GM12865 (cell line): ENCODE measurements at regions not wholly inside any gene's neighbourhood (a gene's known extent, or its start where the extent isn't known, plus 50 kb on each side); places are given as distances from the start of the nearest gene placed in this dataset.
A peak's percentile ranks its signal among the peaks of the same experiment; 100 is the strongest.

Source experiments
- DNase-seq: peaks from one replicate; pipeline ENCODE4 v3.0.0; 2010; ENCODE audit warnings: low read depth
- H3K4me3 ChIP-seq: 2 replicates; pipeline ENCODE4 v1.5.1; 2011; ENCODE audit warnings: mild to moderate bottlenecking, low read depth, low read length, control low read depth
- CTCF ChIP-seq: IDR thresholded peaks from 2 replicates; pipeline ENCODE4 v1.5.1; 2011; ENCODE audit warnings: low read length, control low read depth, low read depth, inconsistent platforms; ENCODE audit not compliant: insufficient read depth; ENCODE audit errors: missing control alignments

GRCh38 chr6:53721766-53722165, 56.2 kb upstream of the KLHL31 start:
- no peak for TF ChIP-seq CTCF
- no peak overlapping the region for H3K4me3 ChIP-seq
- DNase-seq = no peak

GRCh38 chr6:53718597-53719460, 53.3 kb upstream of the KLHL31 start:
- peak; percentile 79 for DNase-seq
- no peak overlapping the region for H3K4me3 ChIP-seq
- TF ChIP-seq CTCF = peak; percentile 74

GRCh38 chr6:53717566-53717965, 52.0 kb upstream of the KLHL31 start:
- no peak overlapping the region for H3K4me3 ChIP-seq
- DNase-seq = no peak
- no peak for TF ChIP-seq CTCF

GRCh38 chr6:53715434-53715833, 49.9 kb upstream of the KLHL31 start:
- DNase-seq = no peak
- H3K4me3 ChIP-seq = no peak overlapping the region
- TF ChIP-seq CTCF = no peak
